Loucy (cell line): ENCODE measurements at regions not wholly inside any gene's neighbourhood (a gene's known extent, or its start where the extent isn't known, plus 50 kb on each side); places are given as distances from the start of the nearest gene placed in this dataset.

Experiments
- H2AFZ ChIP-seq: fragments of 200-600 bp; sonication (generic); 2 replicates; pipeline ENCODE4 v1.6.0; 2016; ENCODE audit warnings: antibody characterized with exemption, mild to moderate bottlenecking, low read length, moderate library complexity
- H3F3A ChIP-seq: fragments of 200-600 bp; 2 replicates; pipeline ENCODE4 v1.6.0; 2016; ENCODE audit warnings: antibody characterized with exemption, low read depth, mild to moderate bottlenecking
- H3K27me3 ChIP-seq: fragments of 200-600 bp; sonication (generic); 2 replicates; pipeline ENCODE4 v1.6.1; 2014; ENCODE audit warnings: low read length, mild to moderate bottlenecking; ENCODE audit not compliant: insufficient read depth, poor library complexity, severe bottlenecking
- H3K36me3 ChIP-seq: fragments of 200-600 bp; sonication (generic); 2 replicates; pipeline ENCODE4 v1.6.1; 2016; ENCODE audit warnings: low read length; ENCODE audit not compliant: insufficient read depth
- H3K4me1 ChIP-seq: fragments of 200-600 bp; sonication (generic); 2 replicates; pipeline ENCODE4 v1.5.1; 2014; ENCODE audit warnings: low read length, mild to moderate bottlenecking; ENCODE audit not compliant: insufficient read depth, poor library complexity, severe bottlenecking
- H3K4me2 ChIP-seq: fragments of 200-600 bp; sonication (generic); 2 replicates; pipeline ENCODE4 v1.6.0; 2014; ENCODE audit warnings: antibody characterized with exemption, low read length, low read depth, mild to moderate bottlenecking; ENCODE audit not compliant: poor library complexity, severe bottlenecking
- H3K4me3 ChIP-seq: fragments of 200-600 bp; sonication (generic); 2 replicates; pipeline ENCODE4 v1.5.1; 2014; ENCODE audit warnings: low read length, mild to moderate bottlenecking, mixed read lengths; ENCODE audit not compliant: poor library complexity, severe bottlenecking
- H3K79me2 ChIP-seq: fragments of 200-600 bp; sonication (generic); 2 replicates; pipeline ENCODE4 v1.6.1; 2014; ENCODE audit warnings: low read length; ENCODE audit not compliant: insufficient read depth
- H3K9ac ChIP-seq: fragments of 200-600 bp; sonication (generic); 2 replicates; pipeline ENCODE4 v1.6.0; 2014; ENCODE audit warnings: mild to moderate bottlenecking, low read depth, low read length, moderate library complexity; ENCODE audit not compliant: poor library complexity, severe bottlenecking
- H3K9me2 ChIP-seq: fragments of 200-600 bp; sonication (generic); replicated peaks from 2 replicates; pipeline ENCODE4 v1.6.1; 2016; ENCODE audit warnings: low read depth, low read length, mixed read lengths
- H3K9me3 ChIP-seq: fragments of 200-600 bp; sonication (generic); 2 replicates; pipeline ENCODE4 v1.6.1; 2014; ENCODE audit warnings: mild to moderate bottlenecking, antibody characterized with exemption, low read length, low read depth; ENCODE audit not compliant: insufficient read depth
- H4K20me1 ChIP-seq: fragments of 200-600 bp; sonication (generic); 2 replicates; pipeline ENCODE4 v1.6.0; 2014; ENCODE audit warnings: antibody characterized with exemption, low read length, mild to moderate bottlenecking; ENCODE audit not compliant: insufficient read depth, poor library complexity, severe bottlenecking
- EZH2phosphoT487 ChIP-seq: fragments of 200-600 bp; IDR thresholded peaks from 2 replicates; pipeline ENCODE4 v1.6.1; 2018; ENCODE audit warnings: antibody characterized with exemption, mild to moderate bottlenecking, moderate library complexity, borderline replicate concordance
- TF ChIP-seq, protein P1 (sequence below): fragments of 200-600 bp; sonication (generic); conservative IDR thresholded peaks from 2 replicates; pipeline ENCODE4 v1.5.1; 2014; ENCODE audit warnings: mild to moderate bottlenecking, antibody characterized with exemption, low read length

DNA sequence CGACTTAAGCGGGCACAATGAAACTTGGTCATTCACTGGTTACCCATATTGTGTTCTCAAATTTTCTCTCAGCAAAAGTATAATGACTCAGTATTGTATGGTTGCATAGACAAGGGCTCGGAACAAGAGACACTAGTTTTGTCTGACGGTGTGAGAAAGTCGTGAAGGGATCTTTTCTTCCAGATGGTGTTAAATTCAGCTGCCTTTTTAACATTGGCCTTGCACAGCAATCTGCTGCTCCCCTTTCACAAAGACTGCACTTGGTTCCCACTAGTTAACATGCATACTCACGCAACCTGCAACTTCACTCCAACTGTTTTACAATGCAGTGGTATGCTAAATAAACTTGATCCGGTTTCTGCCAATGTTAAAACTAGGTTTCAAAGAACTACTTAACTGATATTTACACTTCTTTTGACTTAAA is 219.2 kb downstream of the MEF2C start:
- Histone ChIP-seq H3K79me2 (peaks cover 11% of the 10 kb centered on the region), H3K27me3 (no peaks in the 10 kb centered on the region), H3K4me2 (peak overlapping the region; percentile 67), H3K9me3 (no peaks in the 10 kb centered on the region), H3F3A (no peaks in the 10 kb centered on the region), H4K20me1 (no peaks in the 10 kb centered on the region), H3K4me1 (peaks cover 27% of the 10 kb centered on the region), H3K36me3 (no peaks in the 10 kb centered on the region), H3K4me3 (peak overlapping the region; percentile 75), H3K9ac (peak overlapping the region; percentile 74), H3K9me2 (no peaks in the 10 kb centered on the region), H2AFZ (peak overlapping the region; percentile 13; the same call in 1 of the 2 replicates)
- TF ChIP-seq, protein P1, sequence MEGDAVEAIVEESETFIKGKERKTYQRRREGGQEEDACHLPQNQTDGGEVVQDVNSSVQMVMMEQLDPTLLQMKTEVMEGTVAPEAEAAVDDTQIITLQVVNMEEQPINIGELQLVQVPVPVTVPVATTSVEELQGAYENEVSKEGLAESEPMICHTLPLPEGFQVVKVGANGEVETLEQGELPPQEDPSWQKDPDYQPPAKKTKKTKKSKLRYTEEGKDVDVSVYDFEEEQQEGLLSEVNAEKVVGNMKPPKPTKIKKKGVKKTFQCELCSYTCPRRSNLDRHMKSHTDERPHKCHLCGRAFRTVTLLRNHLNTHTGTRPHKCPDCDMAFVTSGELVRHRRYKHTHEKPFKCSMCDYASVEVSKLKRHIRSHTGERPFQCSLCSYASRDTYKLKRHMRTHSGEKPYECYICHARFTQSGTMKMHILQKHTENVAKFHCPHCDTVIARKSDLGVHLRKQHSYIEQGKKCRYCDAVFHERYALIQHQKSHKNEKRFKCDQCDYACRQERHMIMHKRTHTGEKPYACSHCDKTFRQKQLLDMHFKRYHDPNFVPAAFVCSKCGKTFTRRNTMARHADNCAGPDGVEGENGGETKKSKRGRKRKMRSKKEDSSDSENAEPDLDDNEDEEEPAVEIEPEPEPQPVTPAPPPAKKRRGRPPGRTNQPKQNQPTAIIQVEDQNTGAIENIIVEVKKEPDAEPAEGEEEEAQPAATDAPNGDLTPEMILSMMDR, result no peak
- no peak for TF ChIP-seq EZH2phosphoT487

DNA sequence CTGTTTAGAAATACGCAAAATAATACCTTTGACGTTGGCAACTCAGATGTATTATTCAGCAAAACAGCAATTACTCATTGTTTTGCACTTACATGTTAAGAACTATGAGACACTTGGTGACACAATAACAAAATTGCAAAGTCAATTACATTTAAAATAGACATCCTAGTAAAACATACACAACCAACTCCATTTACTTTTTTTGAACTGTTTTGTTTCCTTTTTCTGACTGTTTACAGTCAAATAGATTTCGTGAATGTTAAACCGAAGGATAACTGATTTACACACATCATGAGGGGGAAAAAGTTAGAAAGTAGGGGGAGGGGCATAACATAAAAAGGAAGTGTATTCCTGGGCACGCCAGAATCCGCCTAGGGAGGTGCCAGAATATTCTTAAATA is 220.1 kb downstream of the MEF2C start:
- Histone ChIP-seq H3K36me3 (no peaks in the 10 kb centered on the region), H3K9me3 (no peaks in the 10 kb centered on the region), H4K20me1 (no peaks in the 10 kb centered on the region), H2AFZ (no peak overlapping the region), H3K9ac (no peak overlapping the region), H3K9me2 (no peaks in the 10 kb centered on the region), H3K79me2 (peaks cover 11% of the 10 kb centered on the region), H3F3A (no peaks in the 10 kb centered on the region), H3K4me1 (peaks cover 27% of the 10 kb centered on the region), H3K4me2 (peak overlapping the region; percentile 67), H3K27me3 (no peaks in the 10 kb centered on the region), H3K4me3 (no peak overlapping the region)
- TF ChIP-seq EZH2phosphoT487, result no peak
- TF ChIP-seq, protein P1, result no peak

DNA sequence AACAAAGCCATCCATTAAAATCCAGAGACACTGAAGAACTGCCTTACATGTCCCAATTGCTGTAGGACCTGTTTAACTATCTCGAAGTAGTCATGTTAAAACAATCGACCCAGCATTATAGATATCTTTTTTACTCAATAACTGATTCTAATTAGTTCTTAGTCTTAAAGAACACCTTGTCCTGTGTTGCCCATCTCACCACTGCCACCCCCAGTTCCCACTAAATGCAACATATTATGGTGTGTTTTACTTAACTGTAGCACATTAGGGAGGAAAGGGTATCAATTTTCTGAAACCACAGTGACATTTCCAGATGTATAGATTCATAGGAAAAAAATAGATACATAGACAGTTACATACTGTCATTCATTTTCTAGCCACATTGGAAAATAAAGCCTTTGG is 221.2 kb downstream of the MEF2C start:
- Histone ChIP-seq H3K79me2 (peaks cover 11% of the 10 kb centered on the region), H2AFZ (no peak overlapping the region), H3K9ac (no peak overlapping the region), H3K4me2 (no peak overlapping the region), H4K20me1 (no peaks in the 10 kb centered on the region), H3K4me3 (no peak overlapping the region), H3K4me1 (peaks cover 23% of the 10 kb centered on the region), H3K9me3 (no peaks in the 10 kb centered on the region), H3K27me3 (no peaks in the 10 kb centered on the region), H3F3A (no peaks in the 10 kb centered on the region), H3K36me3 (no peaks in the 10 kb centered on the region), H3K9me2 (no peaks in the 10 kb centered on the region)
- TF ChIP-seq EZH2phosphoT487, result no peak
- TF ChIP-seq, protein P1, result no peak
